Keratinocyte (primary cell): ENCODE measurements at regions not wholly inside any gene's neighbourhood (a gene's known extent, or its start where the extent isn't known, plus 50 kb on each side); places are given as distances from the start of the nearest gene placed in this dataset.

Experiments
- DNase-seq: peaks from one replicate; pipeline ENCODE4 v3.0.0-alpha.2; 2011; ENCODE audit warnings: low read depth, missing footprints, low spot score
- FAIRE-seq: peaks from 2 replicates; lab custom pipeline; 2011; peaks lifted over from hg19 to GRCh38; lab: Jason Lieb, UNC
- H2AFZ ChIP-seq: 2 replicates; pipeline ENCODE4 v1.6.0; 2012; ENCODE audit warnings: low read length, control low read depth, inconsistent platforms; ENCODE audit not compliant: control insufficient read depth
- H3K27ac ChIP-seq: 2 replicates; pipeline ENCODE4 v1.5.1; 2011; ENCODE audit warnings: low read length; ENCODE audit not compliant: control insufficient read depth, insufficient read depth
- H3K27me3 ChIP-seq: 3 replicates; pipeline ENCODE4 v1.6.0; 2011; ENCODE audit warnings: low read length; ENCODE audit not compliant: control insufficient read depth, insufficient read depth; ENCODE audit errors: extremely low read depth
- H3K36me3 ChIP-seq, 2 experiments: 2 replicates in 1 of 2; 3 replicates in 1 of 2; pipeline ENCODE4 v1.5.1; 2011; ENCODE audit warnings: low read length in 2 of 2, mild to moderate bottlenecking in 1 of 2; ENCODE audit not compliant: control insufficient read depth in 2 of 2, insufficient read depth in 2 of 2; ENCODE audit errors: extremely low read depth in 1 of 2
- H3K4me1 ChIP-seq: 3 replicates; pipeline ENCODE4 v1.5.1; 2011; ENCODE audit warnings: low read length; ENCODE audit not compliant: control insufficient read depth, insufficient read depth; ENCODE audit errors: extremely low read depth
- H3K4me2 ChIP-seq: 3 replicates; pipeline ENCODE4 v1.6.0; 2011; ENCODE audit warnings: low read depth, low read length; ENCODE audit not compliant: control insufficient read depth, insufficient read depth; ENCODE audit errors: extremely low read depth
- H3K4me3 ChIP-seq, 3 experiments: fragments of 200-600 bp in 1 of 3; sonication (generic) in 1 of 3; 2 replicates in 2 of 3; 3 replicates in 1 of 3; pipeline ENCODE4 v1.5.1; 2011 to 2016; ENCODE audit warnings: low read length in 3 of 3, mild to moderate bottlenecking in 3 of 3, control low read depth in 2 of 3, inconsistent platforms in 1 of 3, low read depth in 1 of 3, mixed read lengths in 1 of 3, mixed run types in 1 of 3, moderate library complexity in 1 of 3; ENCODE audit not compliant: control insufficient read depth in 2 of 3, insufficient read depth in 2 of 3; ENCODE audit errors: extremely low read depth in 1 of 3
- H3K79me2 ChIP-seq: 2 replicates; pipeline ENCODE4 v1.6.0; 2012; ENCODE audit warnings: low read length; ENCODE audit not compliant: control insufficient read depth, insufficient read depth
- H3K9ac ChIP-seq: 3 replicates; pipeline ENCODE4 v1.6.0; 2011; ENCODE audit warnings: low read length; ENCODE audit not compliant: control insufficient read depth, insufficient read depth; ENCODE audit errors: extremely low read depth
- H3K9me1 ChIP-seq: 3 replicates; pipeline ENCODE4 v1.6.0; 2011; ENCODE audit warnings: low read length; ENCODE audit not compliant: control insufficient read depth, insufficient read depth; ENCODE audit errors: extremely low read depth
- H3K9me3 ChIP-seq: 2 replicates; pipeline ENCODE4 v1.5.1; 2012; ENCODE audit warnings: low read depth, low read length; ENCODE audit not compliant: control insufficient read depth
- H4K20me1 ChIP-seq: 3 replicates; pipeline ENCODE4 v1.6.0; 2011; ENCODE audit warnings: low read length; ENCODE audit not compliant: control insufficient read depth, insufficient read depth; ENCODE audit errors: extremely low read depth
- EZH2 ChIP-seq: IDR thresholded peaks from one replicate; pipeline ENCODE4 v1.6.1; 2012; ENCODE audit warnings: inconsistent platforms, mild to moderate bottlenecking, low read length, moderate library complexity
- dilution Hi-C: fragments of 300-500 bp; cut with MboI; formaldehyde crosslinking; loops from one replicate; pipeline ENCODE4 v1.7.0; 2020; ENCODE audit warnings: low sequenced_read_pairs; ENCODE audit not compliant: extremely low pct_ligation_motif_present
- TF ChIP-seq, protein P1 (sequence below), 3 experiments: IDR thresholded peaks in 1 of 3; conservative IDR thresholded peaks in 1 of 3; optimal IDR thresholded peaks in 1 of 3; 2 replicates in 2 of 3; 3 replicates in 1 of 3; pipeline versions ENCODE3 to v1.5.1; 2011; ENCODE audit warnings: low read length in 3 of 3, mild to moderate bottlenecking in 3 of 3, moderate library complexity in 2 of 3, control low read depth in 1 of 3, inconsistent platforms in 1 of 3; ENCODE audit not compliant: insufficient read depth in 2 of 3; ENCODE audit errors: extremely low read depth in 1 of 3

DNA sequence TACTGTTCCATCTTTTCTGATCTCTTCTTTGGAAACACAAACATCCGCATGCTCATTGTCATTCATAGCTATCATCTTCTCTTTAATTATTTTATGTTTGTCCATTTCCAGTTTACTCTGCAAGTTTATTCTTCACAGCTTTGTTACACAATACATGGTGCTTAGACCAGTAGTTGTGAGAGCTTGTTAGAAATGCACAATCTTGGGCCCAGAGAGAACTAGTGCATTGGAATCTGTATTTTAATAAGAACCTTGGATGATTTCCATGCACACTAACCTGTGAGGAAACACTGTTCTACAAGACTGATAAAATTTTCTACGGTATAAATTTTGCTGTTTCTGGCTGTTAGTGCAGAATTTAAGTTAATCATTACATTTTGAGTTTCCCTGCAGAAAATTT, 59.3 kb upstream of the SLC2A13 start:
- H4K20me1 ChIP-seq = no peaks in the 10 kb centered on the region
- no peaks in the 10 kb centered on the region for H3K79me2 ChIP-seq
- H3K4me2 ChIP-seq = no peak overlapping the region
- H3K9ac ChIP-seq = no peak overlapping the region
- H3K9me1 ChIP-seq = no peaks in the 10 kb centered on the region
- TF ChIP-seq, protein P1, sequence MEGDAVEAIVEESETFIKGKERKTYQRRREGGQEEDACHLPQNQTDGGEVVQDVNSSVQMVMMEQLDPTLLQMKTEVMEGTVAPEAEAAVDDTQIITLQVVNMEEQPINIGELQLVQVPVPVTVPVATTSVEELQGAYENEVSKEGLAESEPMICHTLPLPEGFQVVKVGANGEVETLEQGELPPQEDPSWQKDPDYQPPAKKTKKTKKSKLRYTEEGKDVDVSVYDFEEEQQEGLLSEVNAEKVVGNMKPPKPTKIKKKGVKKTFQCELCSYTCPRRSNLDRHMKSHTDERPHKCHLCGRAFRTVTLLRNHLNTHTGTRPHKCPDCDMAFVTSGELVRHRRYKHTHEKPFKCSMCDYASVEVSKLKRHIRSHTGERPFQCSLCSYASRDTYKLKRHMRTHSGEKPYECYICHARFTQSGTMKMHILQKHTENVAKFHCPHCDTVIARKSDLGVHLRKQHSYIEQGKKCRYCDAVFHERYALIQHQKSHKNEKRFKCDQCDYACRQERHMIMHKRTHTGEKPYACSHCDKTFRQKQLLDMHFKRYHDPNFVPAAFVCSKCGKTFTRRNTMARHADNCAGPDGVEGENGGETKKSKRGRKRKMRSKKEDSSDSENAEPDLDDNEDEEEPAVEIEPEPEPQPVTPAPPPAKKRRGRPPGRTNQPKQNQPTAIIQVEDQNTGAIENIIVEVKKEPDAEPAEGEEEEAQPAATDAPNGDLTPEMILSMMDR (optimal IDR thresholded peaks at IDR 0.05 in 1 of 3, IDR thresholded peaks at IDR 0.05 in 1 of 3, conservative IDR thresholded peaks at IDR 0.05 in 1 of 3; ENCODE audit: extremely low read depth in 1 of 3, insufficient read depth in 2 of 3, low read length in 3 of 3) = no peak
- TF ChIP-seq EZH2 = no peak
- dilution Hi-C loops = no loop called here
- no peak overlapping the region for H3K4me3 ChIP-seq
- H3K27ac ChIP-seq = no peak overlapping the region
- no peaks in the 10 kb centered on the region for H3K9me3 ChIP-seq
- H3K27me3 ChIP-seq = no peaks in the 10 kb centered on the region
- no peak overlapping the region for H2AFZ ChIP-seq
- FAIRE-seq (no peak), DNase-seq (no peak)
- H3K36me3 ChIP-seq = no peaks in the 10 kb centered on the region
- no peaks in the 10 kb centered on the region for H3K4me1 ChIP-seq

- no peak overlapping the region for H3K9ac ChIP-seq
- TF ChIP-seq, protein P1 (optimal IDR thresholded peaks at IDR 0.05 in 1 of 3, IDR thresholded peaks at IDR 0.05 in 1 of 3, conservative IDR thresholded peaks at IDR 0.05 in 1 of 3; ENCODE audit: extremely low read depth in 1 of 3, insufficient read depth in 2 of 3, low read length in 3 of 3) = no peak
- no peak for TF ChIP-seq EZH2
- H3K36me3 ChIP-seq = no peaks in the 10 kb centered on the region
- no peak for DNase-seq
- no peaks in the 10 kb centered on the region for H3K9me3 ChIP-seq
- H2AFZ ChIP-seq = no peak overlapping the region
- no peak overlapping the region for H3K4me2 ChIP-seq
- H3K79me2 ChIP-seq = no peaks in the 10 kb centered on the region
- peaks cover 3% of the 10 kb centered on the region for H3K4me1 ChIP-seq
- no peaks in the 10 kb centered on the region for H4K20me1 ChIP-seq
- H3K27ac ChIP-seq = no peak overlapping the region
- H3K9me1 ChIP-seq = no peaks in the 10 kb centered on the region
- no peak overlapping the region for H3K4me3 ChIP-seq
- dilution Hi-C loops = no loop called here
- no peak for FAIRE-seq
- H3K27me3 ChIP-seq = no peaks in the 10 kb centered on the region
Measured at GRCh38 chr12:40164034-40164433, 58.2 kb upstream of the SLC2A13 start.
